OCI-LY7 (cell line): ENCODE measurements at regions not wholly inside any gene's neighbourhood (a gene's known extent, or its start where the extent isn't known, plus 50 kb on each side); places are given as distances from the start of the nearest gene placed in this dataset.

Experiments
- CTCF ChIP-seq: fragments of 200-600 bp; sonication (generic); conservative IDR thresholded peaks from 2 replicates; pipeline ENCODE4 v1.5.1; 2014; ENCODE audit warnings: mild to moderate bottlenecking, antibody characterized with exemption, low read length, moderate library complexity, mixed read lengths
- EZH2phosphoT487 ChIP-seq: fragments of 200-600 bp; sonication (generic); IDR thresholded peaks from 2 replicates; pipeline ENCODE4 v1.6.1; 2018; ENCODE audit warnings: low read depth, borderline replicate concordance, mild to moderate bottlenecking, mixed run types, antibody characterized with exemption, low read length, moderate library complexity, mixed read lengths

DNA sequence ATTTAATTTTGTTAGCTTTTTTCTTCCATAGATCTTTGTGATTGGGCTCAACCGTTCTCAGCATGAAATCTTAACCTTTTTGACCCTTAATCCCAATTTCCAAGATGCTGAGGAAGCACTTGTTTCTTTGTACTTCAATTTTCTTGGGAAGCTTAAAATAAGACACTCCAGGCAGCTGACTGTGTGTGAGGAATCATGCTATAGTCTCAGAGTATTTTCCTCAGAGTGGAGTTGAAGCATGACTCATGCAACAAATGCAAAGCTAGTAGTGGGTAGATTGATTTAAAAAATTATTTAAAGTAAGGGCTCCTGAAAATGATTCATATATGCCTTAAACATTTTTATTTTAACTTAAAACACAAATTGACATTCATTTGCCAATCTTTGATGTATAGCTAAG is 168.7 kb downstream of the BTBD3 start:
- no peak for TF ChIP-seq CTCF
- TF ChIP-seq EZH2phosphoT487: no peak
